ENCODE measurements at regions not wholly inside any gene's neighbourhood (a gene's known extent, or its start where the extent isn't known, plus 50 kb on each side); places are given as distances from the start of the nearest gene placed in this dataset.

DNA sequence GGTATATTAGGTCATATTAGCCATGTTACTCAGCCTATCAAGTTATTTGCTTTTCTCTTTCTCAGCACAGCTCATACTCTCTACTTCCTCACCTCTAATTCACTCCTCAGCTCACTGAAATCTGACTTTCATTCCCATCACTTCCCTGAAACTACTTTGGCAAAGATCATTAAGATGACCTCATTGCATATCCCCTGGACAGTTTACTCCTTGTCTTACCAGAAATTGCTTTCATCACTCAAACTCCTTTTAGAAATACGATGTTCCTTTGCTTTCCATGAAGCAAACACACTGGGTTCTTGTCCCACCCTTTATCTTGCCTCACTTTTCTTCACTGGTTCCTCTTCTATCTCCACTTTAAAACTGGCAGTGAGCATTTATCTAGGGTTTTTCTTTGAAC is 354.4 kb downstream of the TUSC7 start:
- DNase-seq (ENCODE audit: low read depth in 1 of 2, low spot score in 1 of 2): no peak

- no peak for DNase-seq (ENCODE audit: low read depth in 1 of 2, low spot score in 1 of 2)
Measured at GRCh38 chr3:117068301-117068700, 358.7 kb downstream of the TUSC7 start.

DNA sequence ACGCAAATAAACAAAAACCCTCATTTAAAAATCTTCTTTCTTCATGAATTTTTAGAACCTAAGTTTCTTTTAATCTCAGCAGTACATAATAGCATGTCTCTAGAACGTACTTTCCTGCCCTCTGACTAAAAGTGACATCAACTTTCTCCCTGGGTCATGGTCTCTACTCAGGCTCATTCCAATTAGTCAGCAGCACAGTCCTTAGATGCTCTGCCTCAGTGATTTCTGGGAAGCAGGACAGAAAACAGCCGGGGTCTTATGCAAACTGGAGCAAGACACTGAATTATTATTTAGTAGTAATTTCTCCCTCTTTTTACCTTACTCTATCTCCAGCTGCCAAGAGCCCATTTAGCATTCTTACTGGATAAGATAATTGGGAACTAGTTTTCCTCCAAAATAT is 365.2 kb downstream of the TUSC7 start:
- DNase-seq (ENCODE audit: low read depth in 1 of 2, low spot score in 1 of 2): no peak

DNA sequence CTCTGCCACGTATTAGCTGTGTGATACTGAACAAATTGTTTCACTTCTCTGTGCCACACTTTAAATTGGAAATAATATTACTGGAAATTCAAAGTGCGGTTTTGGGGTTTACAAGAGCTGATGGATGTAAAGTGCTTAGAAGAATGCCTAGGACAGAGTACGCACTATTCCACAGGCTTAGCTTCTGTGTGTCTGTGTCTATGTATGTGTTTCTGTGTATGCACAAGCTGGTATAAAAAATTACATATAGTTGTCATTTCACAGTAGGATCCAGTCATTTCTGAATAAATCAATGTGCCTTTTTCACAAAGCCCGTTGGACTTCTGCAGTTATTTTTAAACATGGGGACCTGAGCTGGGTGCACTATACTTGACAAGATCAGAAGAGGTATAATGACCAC is 370.4 kb downstream of the TUSC7 start:
- no peak for DNase-seq (ENCODE audit: low read depth in 1 of 2, low spot score in 1 of 2)

- DNase-seq (ENCODE audit: low read depth in 1 of 2, low spot score in 1 of 2): no peak
Measured at GRCh38 chr3:117080872-117081271, 371.3 kb downstream of the TUSC7 start.

DNA sequence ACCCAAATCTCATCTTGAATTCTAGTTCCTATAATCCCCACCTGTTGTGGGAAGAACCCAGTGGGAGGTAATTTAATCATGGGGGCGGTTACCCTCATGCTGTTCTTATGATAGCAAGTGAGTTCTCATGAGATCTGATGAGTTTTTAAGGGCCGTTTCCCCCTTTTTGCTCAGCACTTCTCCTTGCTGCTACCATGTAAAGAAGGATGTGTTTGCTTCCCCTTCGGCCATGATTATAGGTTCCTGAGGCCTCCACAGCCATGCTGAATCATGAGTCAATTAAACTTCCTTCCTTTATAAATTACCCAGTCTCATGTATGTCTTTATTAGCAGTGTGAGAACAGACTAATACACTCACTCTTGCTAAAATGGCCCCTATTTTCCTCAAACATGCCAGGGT is 374.7 kb downstream of the TUSC7 start:
- DNase-seq (ENCODE audit: low read depth in 1 of 2, low spot score in 1 of 2): no peak

- DNase-seq (ENCODE audit: low read depth in 1 of 2, low spot score in 1 of 2): no peak
Measured at GRCh38 chr3:117084739-117085270, 375.2 kb downstream of the TUSC7 start.

GRCh38 chr3:117091676-117092075 is 382.1 kb downstream of the TUSC7 start:
- no peak for DNase-seq (ENCODE audit: low read depth in 1 of 2, low spot score in 1 of 2)

GRCh38 chr3:117096549-117096948 is 387.0 kb downstream of the TUSC7 start:
- DNase-seq (ENCODE audit: low read depth in 1 of 2, low spot score in 1 of 2): no peak

- no peak for DNase-seq (ENCODE audit: low read depth in 1 of 2, low spot score in 1 of 2)
Measured at GRCh38 chr3:117097351-117097750, 387.8 kb downstream of the TUSC7 start.

DNA sequence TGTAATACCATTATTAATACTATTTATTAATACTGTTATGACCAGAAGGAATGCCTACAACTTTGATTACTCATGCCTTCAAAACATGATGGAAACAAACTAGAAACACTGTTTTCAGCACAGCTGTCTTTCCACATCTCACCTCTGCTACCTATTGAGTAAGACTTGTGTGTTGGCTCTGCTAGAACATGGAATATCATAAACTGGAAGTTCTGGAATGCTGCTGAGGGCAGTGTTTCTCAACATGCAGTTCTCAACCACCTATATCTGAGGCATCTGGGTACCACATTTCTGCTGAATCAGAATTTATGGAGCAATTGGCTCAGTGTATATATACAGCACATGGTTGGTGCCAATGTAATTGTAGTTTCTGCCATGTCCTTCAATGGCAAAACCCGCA is 392.1 kb downstream of the TUSC7 start:
- DNase-seq (ENCODE audit: low read depth in 1 of 2, low spot score in 1 of 2): no peak

DNA sequence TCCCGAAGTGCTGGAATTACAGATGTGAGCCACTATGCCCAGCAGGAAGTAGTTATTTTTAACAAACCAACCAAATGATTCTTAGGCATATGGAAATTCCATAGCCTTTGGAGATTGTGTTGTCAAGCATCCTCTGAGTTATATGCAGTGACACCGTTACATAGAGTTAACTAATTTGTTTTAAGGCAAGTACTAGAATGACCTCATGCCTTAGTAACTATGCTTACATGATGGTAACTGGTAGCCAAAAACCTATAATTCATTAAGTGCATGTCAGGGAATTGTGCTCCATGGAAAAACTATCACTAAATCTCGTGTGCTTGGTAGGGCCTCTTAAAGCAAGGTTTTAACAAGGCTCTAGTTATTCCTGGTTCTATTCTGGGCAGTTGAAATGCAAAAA is 392.8 kb downstream of the TUSC7 start:
- DNase-seq (ENCODE audit: low read depth in 1 of 2, low spot score in 1 of 2): no peak

DNA sequence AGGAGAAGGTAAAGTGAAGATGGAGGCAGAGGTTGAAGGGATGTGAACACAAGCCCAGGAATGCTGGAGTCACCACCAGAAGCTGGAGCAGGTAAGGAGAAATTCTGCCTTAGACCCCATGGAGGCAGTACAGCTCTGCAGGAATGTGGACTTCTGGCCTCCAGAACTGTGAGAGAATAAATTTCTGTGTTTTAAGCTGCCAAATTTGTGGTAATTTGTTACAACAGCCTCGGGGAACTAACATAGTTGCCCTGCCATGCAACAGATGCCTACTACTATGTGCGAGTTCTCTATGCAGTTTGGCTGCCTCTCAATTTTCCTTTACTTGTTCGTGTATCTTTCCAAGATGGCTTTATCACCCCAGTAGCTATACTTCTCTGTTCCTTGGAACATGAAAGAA is 394.1 kb downstream of the TUSC7 start:
- no peak for DNase-seq (ENCODE audit: low read depth in 1 of 2, low spot score in 1 of 2)

GRCh38 chr3:117104381-117104780 is 394.8 kb downstream of the TUSC7 start:
- no peak for DNase-seq (ENCODE audit: low read depth in 1 of 2, low spot score in 1 of 2)

GRCh38 chr3:117104792-117105191 is 395.2 kb downstream of the TUSC7 start:
- DNase-seq (ENCODE audit: low read depth in 1 of 2, low spot score in 1 of 2): no peak

GRCh38 chr3:117105686-117106085 is 396.1 kb downstream of the TUSC7 start:
- no peak for DNase-seq (ENCODE audit: low read depth in 1 of 2, low spot score in 1 of 2)

DNA sequence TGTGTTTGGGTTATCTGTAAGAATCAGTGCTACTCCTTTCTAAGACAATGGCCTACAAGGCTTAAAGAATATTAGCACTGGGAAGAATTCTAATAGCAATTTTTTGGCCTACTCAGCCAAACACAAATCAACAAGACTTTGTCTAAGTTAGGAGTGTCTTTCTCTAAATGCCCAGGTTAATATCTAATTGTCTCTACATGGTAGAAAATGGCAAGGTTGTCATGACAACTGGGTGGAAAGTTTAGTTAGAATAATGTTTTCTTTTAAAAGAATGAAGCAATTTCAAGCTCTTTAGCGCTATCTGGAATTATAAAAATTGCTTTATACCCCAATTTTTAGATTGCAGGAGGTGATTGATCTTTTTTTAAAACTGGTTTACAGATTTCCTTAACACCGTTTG is 396.8 kb downstream of the TUSC7 start:
- DNase-seq (ENCODE audit: low read depth in 1 of 2, low spot score in 1 of 2): no peak

GRCh38 chr3:117107946-117108345 is 398.4 kb downstream of the TUSC7 start:
- DNase-seq (ENCODE audit: low read depth in 1 of 2, low spot score in 1 of 2): no peak

DNA sequence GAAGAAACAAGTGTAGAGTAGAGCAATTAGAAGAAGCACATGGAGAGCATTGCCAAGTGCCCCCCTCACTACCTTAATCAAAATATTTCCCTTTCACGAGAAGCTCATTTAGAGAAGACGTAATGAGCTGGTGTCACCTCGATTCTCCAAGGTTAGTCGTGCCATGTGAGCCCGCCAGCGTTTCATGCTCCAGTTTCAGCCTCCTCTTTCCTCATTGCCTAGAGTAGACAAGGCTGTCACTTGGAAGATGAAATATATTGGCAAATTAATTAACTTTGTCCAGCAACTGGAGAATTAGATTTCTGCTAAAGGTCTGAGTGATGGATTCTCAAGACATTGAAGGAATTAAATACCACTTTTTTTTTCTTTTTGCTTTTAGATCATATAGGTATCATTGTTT is 399.6 kb downstream of the TUSC7 start:
- no peak for DNase-seq (ENCODE audit: low read depth in 1 of 2, low spot score in 1 of 2)

DNA sequence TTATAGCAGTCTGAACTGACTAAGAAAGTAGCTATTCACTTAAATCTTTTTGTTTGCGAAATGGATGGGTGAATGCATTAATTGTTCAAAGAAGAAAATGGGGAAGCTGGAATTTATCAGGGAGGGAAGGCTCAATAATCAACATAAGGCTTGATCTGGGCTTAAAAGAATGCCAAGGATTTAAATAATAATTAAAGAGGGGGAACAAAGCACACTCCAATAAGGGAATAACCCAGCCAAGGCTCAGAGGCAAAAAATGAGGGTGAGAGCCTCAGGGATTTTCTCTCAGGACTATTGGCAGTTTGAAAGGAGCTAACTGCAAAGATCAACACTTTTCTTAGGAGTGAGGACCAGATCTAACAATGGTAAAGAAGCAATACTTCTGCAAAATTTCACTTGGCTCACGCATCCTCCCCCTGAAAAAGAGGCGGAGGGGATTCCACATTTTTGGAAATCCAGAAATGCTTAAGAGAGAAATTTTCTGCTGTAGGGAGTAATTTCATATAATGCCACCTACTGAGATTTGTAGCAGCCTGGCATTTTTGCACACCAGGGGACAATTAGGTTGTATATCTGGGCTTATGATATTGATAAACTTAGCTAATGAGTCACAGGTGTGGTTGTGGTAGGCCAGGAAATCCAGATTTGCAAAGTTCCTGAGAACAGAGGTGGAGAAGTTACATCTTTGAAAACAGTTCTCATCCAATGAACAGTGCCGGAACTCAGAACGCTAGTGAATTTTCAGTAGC is 405.1 kb downstream of the TUSC7 start:
- DNase-seq (ENCODE audit: low read depth in 1 of 2, low spot score in 1 of 2): no peak

GRCh38 chr3:117117188-117117936 is 407.8 kb downstream of the TUSC7 start:
- DNase-seq (ENCODE audit: low read depth in 1 of 2, low spot score in 1 of 2): no peak

- no peak for DNase-seq (ENCODE audit: low read depth in 1 of 2, low spot score in 1 of 2)
Measured at GRCh38 chr3:117118604-117119003, 409.0 kb downstream of the TUSC7 start.

- no peak for DNase-seq (ENCODE audit: low read depth in 1 of 2, low spot score in 1 of 2)
Measured at GRCh38 chr3:117120014-117120413, 410.4 kb downstream of the TUSC7 start.

All from activated CD4-positive, alpha-beta T cell treated with anti-CD3 and anti-CD28 coated beads, Interleukin-2, amount 50 U/mL, for 24 hours (primary cell).